WI38 (cell line): ENCODE measurements at regions not wholly inside any gene's neighbourhood (a gene's known extent, or its start where the extent isn't known, plus 50 kb on each side); places are given as distances from the start of the nearest gene placed in this dataset.

Experiments used
- H3K4me3 ChIP-seq: 2 replicates; pipeline ENCODE4 v1.5.1; 2011; ENCODE audit warnings: low read depth, mild to moderate bottlenecking, control low read depth, low read length
- TF ChIP-seq, protein P1 (sequence below): IDR thresholded peaks from 2 replicates; pipeline ENCODE4 v1.5.1; 2012; ENCODE audit warnings: low read depth, mild to moderate bottlenecking, control low read depth, low read length

DNA sequence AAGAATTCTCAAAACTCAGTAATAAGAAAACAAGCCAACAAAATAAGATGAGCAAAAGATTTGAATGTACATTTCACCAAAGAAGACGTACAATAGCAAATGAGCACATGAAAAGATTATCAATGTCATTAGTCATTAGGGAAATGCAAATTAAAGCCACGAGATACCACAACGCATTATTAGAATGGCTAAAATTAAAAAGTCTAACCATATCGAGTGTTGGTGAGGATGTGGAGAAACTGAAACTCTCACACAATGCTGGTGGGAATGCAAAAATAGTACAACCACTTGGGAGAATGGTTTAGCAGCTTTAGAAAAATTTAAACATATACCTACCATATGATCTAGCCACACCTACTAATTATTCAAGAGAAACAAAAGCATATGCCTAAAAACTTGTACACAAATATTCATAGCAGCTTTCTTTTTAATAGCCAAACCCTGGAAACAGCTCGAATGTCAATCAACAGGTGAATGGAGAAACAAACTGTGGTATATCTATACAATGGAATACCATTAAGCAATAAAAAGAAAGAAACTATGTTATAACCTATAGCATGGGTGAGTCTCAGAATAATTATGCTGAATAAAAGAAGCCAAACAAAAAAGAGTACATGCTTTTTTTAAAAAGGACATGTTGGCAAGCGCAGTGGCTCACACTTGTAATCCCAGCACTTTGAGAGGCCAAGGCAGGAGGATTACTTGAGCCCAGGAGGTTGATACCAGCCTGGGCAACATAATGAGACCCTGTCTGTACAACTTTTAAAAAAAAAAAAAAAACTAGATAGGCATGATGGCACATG, 103.6 kb downstream of the LITAF start:
- TF ChIP-seq, protein P1, sequence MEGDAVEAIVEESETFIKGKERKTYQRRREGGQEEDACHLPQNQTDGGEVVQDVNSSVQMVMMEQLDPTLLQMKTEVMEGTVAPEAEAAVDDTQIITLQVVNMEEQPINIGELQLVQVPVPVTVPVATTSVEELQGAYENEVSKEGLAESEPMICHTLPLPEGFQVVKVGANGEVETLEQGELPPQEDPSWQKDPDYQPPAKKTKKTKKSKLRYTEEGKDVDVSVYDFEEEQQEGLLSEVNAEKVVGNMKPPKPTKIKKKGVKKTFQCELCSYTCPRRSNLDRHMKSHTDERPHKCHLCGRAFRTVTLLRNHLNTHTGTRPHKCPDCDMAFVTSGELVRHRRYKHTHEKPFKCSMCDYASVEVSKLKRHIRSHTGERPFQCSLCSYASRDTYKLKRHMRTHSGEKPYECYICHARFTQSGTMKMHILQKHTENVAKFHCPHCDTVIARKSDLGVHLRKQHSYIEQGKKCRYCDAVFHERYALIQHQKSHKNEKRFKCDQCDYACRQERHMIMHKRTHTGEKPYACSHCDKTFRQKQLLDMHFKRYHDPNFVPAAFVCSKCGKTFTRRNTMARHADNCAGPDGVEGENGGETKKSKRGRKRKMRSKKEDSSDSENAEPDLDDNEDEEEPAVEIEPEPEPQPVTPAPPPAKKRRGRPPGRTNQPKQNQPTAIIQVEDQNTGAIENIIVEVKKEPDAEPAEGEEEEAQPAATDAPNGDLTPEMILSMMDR, result no peak
- H3K4me3 ChIP-seq, result no peak overlapping the region

DNA sequence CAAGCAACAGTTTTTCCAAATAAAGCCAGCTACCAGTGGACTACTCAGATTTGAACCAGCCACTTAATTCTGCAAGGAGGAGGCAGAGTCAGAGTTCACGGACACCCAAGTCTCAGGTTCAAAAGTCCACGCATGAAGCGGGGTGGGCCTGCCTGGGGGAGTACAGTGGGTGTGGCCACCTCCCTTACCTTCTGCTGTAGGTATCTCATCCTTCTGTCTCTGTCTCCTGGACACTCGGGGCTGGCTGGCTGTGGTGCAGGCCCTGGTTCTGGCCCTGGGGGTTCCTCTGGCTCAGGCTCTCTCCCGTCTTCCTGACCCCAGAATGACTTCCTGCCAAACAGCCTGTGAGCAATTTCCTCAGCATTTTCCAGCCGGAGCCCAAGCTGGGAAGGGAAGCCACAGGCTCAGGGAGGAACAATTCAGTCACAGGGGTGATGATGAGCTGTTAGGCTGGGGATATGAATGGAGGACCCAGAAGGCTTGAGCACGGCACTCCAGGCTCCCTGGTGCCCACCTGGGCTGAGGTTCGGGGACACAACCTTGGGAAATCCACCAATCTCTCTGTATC, 101.9 kb downstream of the LITAF start:
- no peak overlapping the region for H3K4me3 ChIP-seq
- TF ChIP-seq, protein P1, result no peak

DNA sequence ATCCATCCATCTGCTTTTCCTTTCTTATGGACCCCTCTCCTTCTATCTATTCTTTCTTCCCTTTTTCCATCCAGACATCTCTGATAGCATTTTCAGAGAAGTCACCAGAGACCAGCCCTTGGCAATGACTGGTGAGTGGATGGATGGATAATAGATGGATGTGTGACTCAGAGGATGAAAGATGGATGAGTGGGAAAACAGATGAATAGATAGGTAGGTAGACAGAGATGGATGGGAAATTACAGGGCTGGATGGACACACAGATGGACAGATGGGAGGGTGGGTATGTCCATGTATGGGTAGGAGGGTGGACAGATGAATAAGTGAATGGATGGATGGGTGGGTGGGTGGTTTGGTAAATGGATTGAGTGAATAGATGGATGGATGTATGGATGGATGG, 101.0 kb downstream of the LITAF start:
- H3K4me3 ChIP-seq, result no peak overlapping the region
- TF ChIP-seq, protein P1, result no peak

- TF ChIP-seq, protein P1, result no peak
- H3K4me3 ChIP-seq, result no peak overlapping the region
Observed at GRCh38 chr16:11487289-11487688, 99.4 kb downstream of the LITAF start.

GRCh38 chr16:11488304-11488703, 98.4 kb downstream of the LITAF start:
- TF ChIP-seq, protein P1, result no peak
- H3K4me3 ChIP-seq, result no peak overlapping the region

GRCh38 chr16:11491524-11491923, 95.2 kb downstream of the LITAF start:
- no peak overlapping the region for H3K4me3 ChIP-seq
- TF ChIP-seq, protein P1, result no peak

- TF ChIP-seq, protein P1, result no peak
- H3K4me3 ChIP-seq, result no peak overlapping the region
Observed at GRCh38 chr16:11492808-11493530, 93.8 kb downstream of the LITAF start.
